Kidney capillary endothelial cell (primary cell): ENCODE measurements at regions not wholly inside any gene's neighbourhood (a gene's known extent, or its start where the extent isn't known, plus 50 kb on each side); places are given as distances from the start of the nearest gene placed in this dataset.
"Not testable (repeated sequence)": the region's sequence is repeated elsewhere in the genome, so short reads cannot be mapped to it uniquely, and the experiment has no call there.

Experiments
- DNase-seq: peaks from one replicate; pipeline ENCODE4 v3.0.0-alpha.2; 2018; ENCODE audit warnings: low spot score

- no peak for DNase-seq
These were observed 670.4 kb upstream of the GOT2 start for GRCh38 chr16:59404509-59404908.

- peak; percentile 48 for DNase-seq
These were observed 666.7 kb upstream of the GOT2 start for GRCh38 chr16:59400830-59401229.

- DNase-seq = no peak
These were observed 663.5 kb upstream of the GOT2 start for GRCh38 chr16:59397638-59398037.

GRCh38 chr16:59394526-59394925, 660.4 kb upstream of the GOT2 start:
- DNase-seq = no peak

GRCh38 chr16:59392911-59393310, 658.8 kb upstream of the GOT2 start:
- DNase-seq = no peak

- DNase-seq = no peak
These were observed 657.7 kb upstream of the GOT2 start for GRCh38 chr16:59391617-59392364.

- peak; percentile 7 for DNase-seq
These were observed 651.8 kb upstream of the GOT2 start for GRCh38 chr16:59385959-59386358.

GRCh38 chr16:59385491-59385890, 651.4 kb upstream of the GOT2 start:
- DNase-seq = no peak

- DNase-seq = no peak
These were observed 639.5 kb upstream of the GOT2 start for GRCh38 chr16:59373632-59374031.

GRCh38 chr16:59370717-59371116, 636.6 kb upstream of the GOT2 start:
- DNase-seq = no peak

GRCh38 chr16:59369523-59369922, 635.4 kb upstream of the GOT2 start:
- no peak for DNase-seq

GRCh38 chr16:59368586-59368985, 634.5 kb upstream of the GOT2 start:
- DNase-seq = no peak

- no peak for DNase-seq
These were observed 622.6 kb upstream of the GOT2 start for GRCh38 chr16:59356709-59357108.

GRCh38 chr16:59356144-59356543, 622.0 kb upstream of the GOT2 start:
- DNase-seq = no peak

GRCh38 chr16:59355704-59356103, 621.6 kb upstream of the GOT2 start:
- no peak for DNase-seq

- no peak for DNase-seq
These were observed 617.3 kb upstream of the GOT2 start for GRCh38 chr16:59351305-59351903.

GRCh38 chr16:59350670-59351069, 616.6 kb upstream of the GOT2 start:
- DNase-seq = no peak

- no peak for DNase-seq
These were observed 608.6 kb upstream of the GOT2 start for GRCh38 chr16:59342669-59343068.

- no peak for DNase-seq
These were observed 607.3 kb upstream of the GOT2 start for GRCh38 chr16:59341368-59341767.

GRCh38 chr16:59339871-59340270, 605.8 kb upstream of the GOT2 start:
- DNase-seq = no peak

- no peak for DNase-seq
These were observed 602.1 kb upstream of the GOT2 start for GRCh38 chr16:59336136-59336695.

- not testable (repeated sequence) for DNase-seq
These were observed 597.6 kb upstream of the GOT2 start for GRCh38 chr16:59331708-59332107.

- DNase-seq = no peak
These were observed 596.0 kb upstream of the GOT2 start for GRCh38 chr16:59330019-59330670.
